ENCODE measurements at regions not wholly inside any gene's neighbourhood (a gene's known extent, or its start where the extent isn't known, plus 50 kb on each side); places are given as distances from the start of the nearest gene placed in this dataset.

- peak; percentile 56 for DNase-seq (ENCODE audit: low spot score)
Measured at GRCh38 chr15:101124731-101125451, 127.0 kb downstream of the CHSY1 start.

GRCh38 chr15:101123222-101123910 lies 128.5 kb downstream of the CHSY1 start:
- DNase-seq (ENCODE audit: low spot score) = no peak

- no peak for DNase-seq (ENCODE audit: low spot score)
Measured at GRCh38 chr15:101122806-101123205, 129.0 kb downstream of the CHSY1 start.

- DNase-seq (ENCODE audit: low spot score) = no peak
Measured at GRCh38 chr15:101122266-101122665, 129.6 kb downstream of the CHSY1 start.

- DNase-seq (ENCODE audit: low spot score) = peak; percentile 87
Measured at GRCh38 chr15:101121511-101122090, 130.2 kb downstream of the CHSY1 start.

GRCh38 chr15:101120987-101121386 lies 130.9 kb downstream of the CHSY1 start:
- DNase-seq (ENCODE audit: low spot score) = no peak

- no peak for DNase-seq (ENCODE audit: low spot score)
Measured at GRCh38 chr15:101120473-101120872, 131.4 kb downstream of the CHSY1 start.

All from GM03348 (cell line).